Epithelial cell of esophagus (primary cell): ENCODE measurements at regions not wholly inside any gene's neighbourhood (a gene's known extent, or its start where the extent isn't known, plus 50 kb on each side); places are given as distances from the start of the nearest gene placed in this dataset.
"Not testable (repeated sequence)": the region's sequence is repeated elsewhere in the genome, so short reads cannot be mapped to it uniquely, and the experiment has no call there.

Experiments
- DNase-seq: peaks from one replicate; pipeline ENCODE4 v3.0.0; 2010; ENCODE audit warnings: low read depth
- H3K4me3 ChIP-seq: 2 replicates; pipeline ENCODE4 v1.5.1; 2011; ENCODE audit warnings: mild to moderate bottlenecking, low read length, control low read depth
- CTCF ChIP-seq: IDR thresholded peaks from 2 replicates; pipeline ENCODE4 v1.5.1; 2011; ENCODE audit warnings: low read depth, mild to moderate bottlenecking, low read length, control low read depth, inconsistent platforms; ENCODE audit not compliant: insufficient read depth; ENCODE audit errors: missing control alignments

- TF ChIP-seq CTCF: no peak
- H3K4me3 ChIP-seq: no peak overlapping the region
- no peak for DNase-seq
Measured at GRCh38 chr7:79515358-79515757, 61.9 kb upstream of the MAGI2 start.

GRCh38 chr7:79513261-79513660 is 59.8 kb upstream of the MAGI2 start:
- no peak overlapping the region for H3K4me3 ChIP-seq
- DNase-seq: no peak
- no peak for TF ChIP-seq CTCF

- H3K4me3 ChIP-seq: no peak overlapping the region
- DNase-seq: peak; percentile 24
- no peak for TF ChIP-seq CTCF
Measured at GRCh38 chr7:79512261-79512660, 58.8 kb upstream of the MAGI2 start.

- H3K4me3 ChIP-seq, DNase-seq: not testable (repeated sequence)
Measured at GRCh38 chr7:79511056-79511455, 57.6 kb upstream of the MAGI2 start.

- DNase-seq: no peak
- no peak for TF ChIP-seq CTCF
Measured at GRCh38 chr7:79507131-79507530, 53.7 kb upstream of the MAGI2 start.

GRCh38 chr7:79506481-79506880 is 53.0 kb upstream of the MAGI2 start:
- H3K4me3 ChIP-seq: no peak overlapping the region
- DNase-seq: no peak
- TF ChIP-seq CTCF: no peak

More at GRCh38 chr7:79507131-79507530, 53.7 kb upstream of the MAGI2 start:
- H3K4me3 ChIP-seq: no peak overlapping the region

GRCh38 chr7:79504607-79505389 is 51.3 kb upstream of the MAGI2 start:
- TF ChIP-seq CTCF: no peak
- peak; percentile 20 for DNase-seq
- no peak overlapping the region for H3K4me3 ChIP-seq
